Cardiac muscle cell (in vitro differentiated cells and primary cell): ENCODE measurements at regions not wholly inside any gene's neighbourhood (a gene's known extent, or its start where the extent isn't known, plus 50 kb on each side); places are given as distances from the start of the nearest gene placed in this dataset.

Experiments used
- DNase-seq, 2 donors: peaks; one replicate each; pipeline versions ENCODE4 v3.0.0 to v3.0.0-alpha.2; 2010 to 2017; ENCODE audit warnings: low read depth in 1 of 2, low spot score in 1 of 2
- H3K27ac ChIP-seq: fragments of 200-600 bp; sonication (generic); 2 replicates; pipeline ENCODE4 v1.5.1; 2016
- H3K27me3 ChIP-seq: fragments of 200-600 bp; sonication (generic); 2 replicates; pipeline ENCODE4 v1.6.0; 2016; ENCODE audit warnings: control low read depth
- H3K36me3 ChIP-seq: fragments of 200-600 bp; sonication (generic); 2 replicates; pipeline ENCODE4 v1.5.1; 2016; ENCODE audit warnings: control low read depth
- H3K4me1 ChIP-seq: fragments of 200-600 bp; sonication (generic); 2 replicates; pipeline ENCODE4 v1.8.1; 2017; ENCODE audit warnings: low read depth, mild to moderate bottlenecking, mixed run types
- H3K4me3 ChIP-seq: fragments of 200-600 bp; sonication (generic); 2 replicates; pipeline ENCODE4 v1.5.1; 2016; ENCODE audit warnings: mild to moderate bottlenecking
- H3K9me3 ChIP-seq: fragments of 200-600 bp; sonication (generic); 2 replicates; pipeline ENCODE4 v1.5.1; 2017; ENCODE audit warnings: low read depth, mild to moderate bottlenecking, control low read depth
- TF ChIP-seq, protein P1 (sequence below): IDR thresholded peaks from 2 replicates; pipeline ENCODE4 v1.5.1; 2012; ENCODE audit warnings: low read depth, mild to moderate bottlenecking, low read length

DNA sequence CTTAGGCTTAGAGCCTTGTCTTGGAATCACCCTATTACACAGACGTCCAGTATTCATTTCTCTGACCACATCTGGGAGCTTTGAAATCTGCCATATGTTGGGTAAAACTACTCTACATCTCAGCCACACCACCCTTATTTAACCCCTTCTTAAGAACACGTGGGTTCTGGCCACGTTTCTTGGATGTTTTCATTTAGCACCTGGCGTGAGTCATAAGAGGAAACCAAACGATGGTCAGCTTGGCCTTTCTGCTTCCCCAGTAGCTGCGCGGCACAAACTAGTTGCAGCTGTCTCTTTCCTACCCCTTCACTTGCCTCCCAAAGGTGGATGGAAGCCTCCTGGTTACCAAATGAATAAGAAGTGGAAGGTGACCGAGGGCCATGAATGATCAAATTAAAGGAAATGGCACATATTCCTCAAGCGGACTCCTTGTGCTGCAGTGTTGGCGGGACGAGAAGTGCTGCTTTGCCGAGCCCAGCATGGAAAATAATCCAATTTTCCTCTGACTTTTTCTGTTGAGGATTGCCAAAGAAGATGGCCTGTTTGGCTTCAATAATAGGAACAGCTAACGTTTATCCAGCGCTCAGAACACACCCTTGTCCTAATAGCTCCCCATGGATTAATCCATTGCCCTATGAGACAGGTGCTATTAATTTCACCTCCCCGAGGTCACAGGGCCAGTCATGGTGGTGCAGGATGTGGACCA is 154.1 kb downstream of the ZNF664 start:
- Histone ChIP-seq H3K27me3 (no peaks in the 10 kb centered on the region), H3K4me3 (no peak overlapping the region), H3K4me1 (no peaks in the 10 kb centered on the region), H3K36me3 (no peaks in the 10 kb centered on the region), H3K9me3 (no peaks in the 10 kb centered on the region), H3K27ac (no peak overlapping the region)
- TF ChIP-seq, protein P1, sequence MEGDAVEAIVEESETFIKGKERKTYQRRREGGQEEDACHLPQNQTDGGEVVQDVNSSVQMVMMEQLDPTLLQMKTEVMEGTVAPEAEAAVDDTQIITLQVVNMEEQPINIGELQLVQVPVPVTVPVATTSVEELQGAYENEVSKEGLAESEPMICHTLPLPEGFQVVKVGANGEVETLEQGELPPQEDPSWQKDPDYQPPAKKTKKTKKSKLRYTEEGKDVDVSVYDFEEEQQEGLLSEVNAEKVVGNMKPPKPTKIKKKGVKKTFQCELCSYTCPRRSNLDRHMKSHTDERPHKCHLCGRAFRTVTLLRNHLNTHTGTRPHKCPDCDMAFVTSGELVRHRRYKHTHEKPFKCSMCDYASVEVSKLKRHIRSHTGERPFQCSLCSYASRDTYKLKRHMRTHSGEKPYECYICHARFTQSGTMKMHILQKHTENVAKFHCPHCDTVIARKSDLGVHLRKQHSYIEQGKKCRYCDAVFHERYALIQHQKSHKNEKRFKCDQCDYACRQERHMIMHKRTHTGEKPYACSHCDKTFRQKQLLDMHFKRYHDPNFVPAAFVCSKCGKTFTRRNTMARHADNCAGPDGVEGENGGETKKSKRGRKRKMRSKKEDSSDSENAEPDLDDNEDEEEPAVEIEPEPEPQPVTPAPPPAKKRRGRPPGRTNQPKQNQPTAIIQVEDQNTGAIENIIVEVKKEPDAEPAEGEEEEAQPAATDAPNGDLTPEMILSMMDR = no peak
- DNase-seq = no peak

DNA sequence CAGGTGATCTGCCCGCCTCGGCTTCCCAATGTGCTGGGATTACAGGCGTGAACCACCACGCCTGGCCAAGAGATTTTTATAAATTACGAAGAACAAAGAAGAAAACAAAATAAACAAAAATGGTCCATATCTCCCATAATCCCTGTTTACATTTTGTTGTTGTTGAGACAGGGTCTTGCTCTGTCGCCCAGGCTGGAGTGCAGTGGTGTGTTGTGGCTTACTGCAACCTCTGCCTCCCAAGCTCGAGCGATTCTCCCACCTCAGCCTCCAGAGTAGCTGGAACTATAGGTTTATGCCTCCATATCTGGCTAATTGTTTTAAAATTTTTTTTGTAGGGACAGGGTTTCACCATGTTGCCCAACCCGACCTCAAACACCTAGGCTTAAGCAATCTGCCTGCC is 156.1 kb downstream of the ZNF664 start:
- TF ChIP-seq, protein P1 = no peak
- H3K4me1 ChIP-seq = no peaks in the 10 kb centered on the region
- no peaks in the 10 kb centered on the region for H3K9me3 ChIP-seq
- H3K36me3 ChIP-seq = no peaks in the 10 kb centered on the region
- DNase-seq = no peak
- H3K4me3 ChIP-seq = no peak overlapping the region
- H3K27me3 ChIP-seq = no peaks in the 10 kb centered on the region
- H3K27ac ChIP-seq = no peak overlapping the region

DNA sequence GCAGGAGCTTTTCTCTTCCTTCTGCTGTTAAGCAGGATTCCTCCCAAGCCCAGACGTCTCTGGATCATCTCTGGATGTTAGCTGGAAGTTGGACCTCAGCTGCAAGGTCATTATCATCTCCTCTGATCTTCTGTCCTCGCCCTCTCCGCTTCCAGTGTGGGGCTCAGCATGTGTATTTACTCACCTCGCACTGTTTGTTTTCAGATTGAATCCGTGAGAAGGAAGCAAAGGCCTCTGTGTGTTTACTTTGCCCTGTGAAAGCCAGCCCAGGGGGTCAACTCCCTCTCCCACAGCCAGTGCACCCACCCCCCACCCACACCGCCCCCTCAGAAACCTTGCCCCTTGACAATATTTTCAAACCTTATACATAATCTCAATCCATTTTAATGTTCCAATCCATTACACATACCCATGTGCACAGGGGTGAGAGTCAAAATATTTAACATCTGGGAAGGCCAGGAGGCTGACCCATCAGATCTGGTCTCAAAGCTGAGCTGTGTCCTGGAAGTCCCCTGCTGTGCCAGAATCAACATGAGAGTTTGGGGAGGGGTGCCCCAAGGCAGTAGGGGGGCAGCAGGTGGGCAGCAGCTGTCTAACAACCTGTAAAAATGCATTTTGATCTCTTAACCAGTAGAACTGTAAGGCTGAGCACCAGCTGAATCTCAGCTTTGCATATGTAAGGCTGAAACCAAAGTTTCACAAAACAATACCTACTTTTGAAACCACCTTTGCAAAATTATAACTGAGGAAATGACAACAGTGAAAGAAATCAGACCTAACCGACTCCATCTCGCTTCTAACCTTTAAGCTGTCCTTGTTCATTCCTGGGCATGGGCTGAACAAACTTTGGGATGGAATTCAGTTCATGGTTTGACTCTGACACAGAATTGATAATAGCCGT is 157.9 kb downstream of the ZNF664 start:
- Histone ChIP-seq H3K4me3 (no peak overlapping the region), H3K9me3 (no peaks in the 10 kb centered on the region), H3K4me1 (no peaks in the 10 kb centered on the region), H3K27ac (no peak overlapping the region), H3K36me3 (no peaks in the 10 kb centered on the region), H3K27me3 (no peaks in the 10 kb centered on the region)
- DNase-seq = no peak
- TF ChIP-seq, protein P1 = no peak

DNA sequence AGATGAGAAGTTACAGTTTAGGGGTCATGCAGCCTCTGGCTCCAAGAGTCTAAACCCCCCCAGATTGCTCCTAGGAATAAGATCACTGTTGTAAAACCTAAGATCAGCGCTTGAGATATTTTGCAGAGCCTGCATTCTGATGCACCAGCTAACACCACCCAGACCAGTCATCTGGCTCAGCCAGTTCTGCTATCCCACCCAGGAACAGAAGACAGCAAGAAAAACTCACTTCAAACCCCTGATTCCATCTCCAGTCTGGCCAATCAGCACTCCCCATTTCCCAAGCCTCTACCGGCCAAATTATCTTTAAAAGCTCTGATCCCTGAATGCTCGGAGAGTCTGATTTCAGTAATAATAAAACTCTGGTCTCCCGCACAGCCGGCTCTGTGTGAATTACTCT is 158.6 kb downstream of the ZNF664 start:
- no peaks in the 10 kb centered on the region for H3K27me3 ChIP-seq
- TF ChIP-seq, protein P1 = no peak
- H3K9me3 ChIP-seq = no peaks in the 10 kb centered on the region
- H3K27ac ChIP-seq = no peak overlapping the region
- no peaks in the 10 kb centered on the region for H3K4me1 ChIP-seq
- H3K36me3 ChIP-seq = no peaks in the 10 kb centered on the region
- no peak overlapping the region for H3K4me3 ChIP-seq
- DNase-seq = no peak

DNA sequence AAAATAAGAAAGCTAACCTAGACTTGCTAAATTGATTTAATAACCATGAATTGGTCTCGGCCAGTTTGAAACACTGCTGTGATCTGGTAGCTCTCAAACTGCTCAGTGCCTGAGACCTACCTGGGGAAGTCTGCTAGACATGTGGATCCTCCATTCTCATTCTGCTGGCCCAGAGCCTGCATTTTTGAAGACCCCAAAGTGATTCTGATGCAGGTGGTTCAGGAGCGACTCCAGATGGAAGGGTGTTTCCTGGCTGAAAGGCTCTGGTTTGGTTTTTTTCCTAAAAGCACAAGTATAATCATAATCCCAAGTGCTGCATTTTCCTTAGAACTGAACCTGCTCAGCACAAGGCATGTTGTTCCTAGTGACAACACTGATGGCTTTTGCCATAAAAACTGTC is 159.5 kb downstream of the ZNF664 start:
- Histone ChIP-seq H3K4me3 (no peak overlapping the region), H3K4me1 (no peaks in the 10 kb centered on the region), H3K27ac (no peak overlapping the region), H3K36me3 (no peaks in the 10 kb centered on the region), H3K9me3 (no peaks in the 10 kb centered on the region), H3K27me3 (no peaks in the 10 kb centered on the region)
- TF ChIP-seq, protein P1 = no peak
- no peak for DNase-seq
